ENCODE measurements at regions not wholly inside any gene's neighbourhood (a gene's known extent, or its start where the extent isn't known, plus 50 kb on each side); places are given as distances from the start of the nearest gene placed in this dataset.

- DNase-seq (ENCODE audit: low spot score): no peak
Measured at GRCh38 chr7:46989247-46989646, 592.7 kb downstream of the TNS3 start.

DNA sequence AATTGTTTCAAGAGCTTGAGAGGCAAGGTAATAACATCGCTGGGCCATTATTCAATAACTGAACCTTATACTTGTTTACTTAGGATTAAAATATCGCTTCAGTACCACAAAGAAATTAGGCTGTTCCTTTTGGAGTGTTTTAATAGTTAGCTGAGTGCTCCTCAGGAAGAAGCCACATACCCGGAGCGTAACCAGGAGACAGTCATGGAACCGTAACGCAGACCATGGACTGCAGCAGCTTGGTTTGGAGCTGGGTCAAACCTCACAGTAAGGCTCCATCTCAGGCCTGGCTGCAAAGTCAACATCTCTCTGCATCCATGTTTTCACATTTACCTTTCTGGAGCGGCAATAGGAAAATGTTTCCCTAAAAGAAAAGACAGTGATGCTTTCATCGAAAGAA is 599.0 kb downstream of the TNS3 start:
- no peak for DNase-seq (ENCODE audit: low spot score)

- DNase-seq (ENCODE audit: low spot score): no peak
Measured at GRCh38 chr7:46979439-46979838, 602.5 kb downstream of the TNS3 start.

DNA sequence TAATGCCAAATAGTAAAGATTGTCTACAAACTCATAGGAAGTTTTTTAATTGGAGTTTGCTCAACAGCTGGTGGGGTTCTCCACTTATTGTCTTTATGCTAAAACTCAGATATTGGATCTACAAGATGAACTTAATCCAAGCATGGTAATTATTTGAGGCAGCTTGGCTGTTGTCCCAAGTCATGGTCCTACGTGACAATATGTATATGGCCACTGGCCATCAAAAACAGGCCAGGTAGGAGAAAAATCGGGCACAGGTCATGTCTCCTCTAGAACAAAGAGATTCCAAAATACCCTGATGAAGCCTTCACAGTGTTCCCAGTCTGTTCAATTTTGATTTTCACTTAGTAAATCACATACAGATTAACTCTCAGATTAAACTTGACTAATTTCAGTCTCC is 606.4 kb downstream of the TNS3 start:
- DNase-seq (ENCODE audit: low spot score): no peak

DNA sequence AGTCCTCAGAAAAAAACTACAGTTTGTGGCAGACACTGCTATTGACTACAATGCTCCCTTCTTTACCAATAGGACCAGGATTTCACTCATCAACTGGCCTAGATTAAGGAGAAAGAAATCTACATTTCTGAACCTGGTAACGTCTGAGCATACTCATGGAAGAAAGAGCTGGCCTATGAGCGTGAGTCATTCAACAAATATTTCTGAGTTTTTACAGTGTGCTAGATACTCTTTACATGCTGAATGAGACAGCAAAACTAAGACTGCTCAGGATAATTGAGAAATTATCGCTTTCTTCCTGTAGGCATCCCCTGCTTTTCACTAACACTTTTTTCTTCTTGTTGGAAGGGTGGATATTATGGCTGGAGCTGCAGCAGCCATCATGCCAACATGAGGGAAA is 609.7 kb downstream of the TNS3 start:
- DNase-seq (ENCODE audit: low spot score): no peak

DNA sequence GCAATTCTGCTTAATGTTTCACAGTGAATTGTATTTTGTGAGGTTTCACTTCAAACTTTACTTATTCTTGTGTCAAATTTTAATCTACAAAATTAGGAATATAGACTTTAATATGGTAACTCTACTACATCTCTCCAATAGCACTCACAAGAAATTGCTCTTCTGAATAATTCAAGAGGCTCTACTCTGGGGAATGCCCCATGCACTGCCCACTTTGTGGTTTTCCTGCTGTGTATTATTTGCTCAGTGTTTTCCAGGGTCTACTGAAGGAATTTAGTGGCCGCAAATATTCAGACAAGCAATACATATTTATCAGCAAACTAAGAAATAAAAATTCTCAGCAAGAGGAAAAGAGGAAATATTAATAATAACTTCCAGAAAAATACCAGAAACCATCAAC is 611.4 kb downstream of the TNS3 start:
- no peak for DNase-seq (ENCODE audit: low spot score)

DNA sequence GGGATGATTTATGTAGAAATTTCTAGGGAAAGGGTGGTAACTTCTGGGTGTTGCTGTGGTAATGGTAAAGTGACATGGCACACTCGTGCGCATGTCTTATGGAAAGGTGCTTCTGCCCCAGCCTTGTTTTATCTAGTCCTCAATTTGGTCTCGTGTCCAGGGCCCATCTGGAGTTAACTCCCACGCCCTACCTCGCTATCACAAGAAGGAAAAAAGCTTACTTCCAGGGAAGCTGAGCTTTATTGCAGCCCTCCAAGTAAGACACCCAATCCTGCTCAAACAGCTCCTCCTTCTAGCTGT is 611.8 kb downstream of the TNS3 start:
- no peak for DNase-seq (ENCODE audit: low spot score)

GRCh38 chr7:46969303-46970130 is 612.4 kb downstream of the TNS3 start:
- no peak for DNase-seq (ENCODE audit: low spot score)

DNA sequence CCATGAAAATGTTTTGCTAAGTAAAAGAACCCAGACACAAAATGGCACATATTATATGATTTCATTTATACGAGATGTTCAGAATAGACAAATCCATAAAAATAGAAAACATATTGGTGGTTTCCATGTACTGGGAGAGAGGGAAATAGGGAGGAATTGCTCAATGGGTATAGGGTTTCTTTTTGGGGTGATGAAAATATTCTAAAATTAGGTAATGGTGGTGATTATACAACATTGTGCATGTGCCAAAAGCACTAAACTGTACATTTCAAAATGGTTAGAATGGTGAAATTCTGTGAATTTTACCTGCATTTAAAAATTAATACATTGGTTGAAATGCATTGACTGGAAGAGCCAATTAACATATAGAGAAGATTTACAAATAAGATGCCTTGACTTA is 613.9 kb downstream of the TNS3 start:
- DNase-seq (ENCODE audit: low spot score): no peak

- no peak for DNase-seq (ENCODE audit: low spot score)
Measured at GRCh38 chr7:46963719-46964118, 618.2 kb downstream of the TNS3 start.

DNA sequence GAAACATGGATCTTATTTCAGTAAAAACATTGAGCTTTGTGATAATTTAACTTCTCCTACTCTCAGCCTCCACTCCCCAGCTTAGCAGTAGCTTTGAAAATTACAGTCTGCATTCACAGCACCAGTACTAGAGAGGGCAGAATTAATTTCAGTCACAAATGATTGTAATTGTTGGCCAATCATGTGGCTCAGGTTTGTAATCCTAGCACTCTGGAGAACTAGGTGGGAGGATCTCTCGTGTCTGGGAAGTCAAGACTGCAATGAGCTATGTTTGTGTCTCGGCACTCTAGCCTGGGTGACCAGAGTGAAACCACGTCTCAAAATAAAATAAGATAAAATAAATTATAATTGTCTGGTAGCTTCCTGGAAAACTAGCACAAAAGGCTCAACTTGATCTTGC is 620.9 kb downstream of the TNS3 start:
- DNase-seq (ENCODE audit: low spot score): no peak

GRCh38 chr7:46957195-46957594 is 624.7 kb downstream of the TNS3 start:
- DNase-seq (ENCODE audit: low spot score): no peak

DNA sequence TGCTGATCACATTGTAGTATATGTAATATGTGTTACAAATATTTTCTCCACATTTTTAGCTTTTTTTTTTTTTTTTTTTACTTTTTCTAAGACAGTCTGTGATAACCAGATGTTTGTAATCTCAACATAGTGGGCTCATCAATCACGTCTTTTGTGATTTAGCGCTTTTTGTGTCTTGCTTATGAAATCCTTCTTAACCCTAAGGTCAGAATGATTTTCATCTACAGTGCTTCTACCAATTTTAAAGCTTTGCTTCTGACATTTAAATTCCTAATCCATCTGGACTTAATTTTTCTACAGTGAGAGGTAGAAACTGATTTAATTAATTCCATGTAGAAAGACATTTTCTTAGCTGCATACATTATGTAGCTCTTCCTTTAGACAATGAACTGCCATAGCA is 626.4 kb downstream of the TNS3 start:
- no peak for DNase-seq (ENCODE audit: low spot score)

- DNase-seq (ENCODE audit: low spot score): no peak
Measured at GRCh38 chr7:46954181-46954580, 627.7 kb downstream of the TNS3 start.

DNA sequence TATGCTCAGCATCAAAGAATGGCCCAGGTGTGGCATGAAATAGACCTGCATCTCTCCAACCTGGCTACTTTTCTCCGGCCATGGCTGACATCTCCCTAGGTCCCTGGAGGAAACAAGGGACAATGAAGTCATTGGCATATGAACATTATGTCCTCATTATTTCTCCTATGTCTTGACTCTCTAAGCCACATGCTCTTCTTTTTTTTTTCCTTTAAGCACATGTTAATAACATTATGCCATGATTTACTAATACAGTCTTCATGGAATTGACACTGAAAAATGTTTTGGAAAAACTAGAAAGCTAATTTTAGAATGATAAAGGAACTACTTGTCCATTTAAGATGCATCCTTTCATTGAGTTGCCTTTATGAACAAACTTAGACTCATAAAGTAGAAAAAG is 628.9 kb downstream of the TNS3 start:
- no peak for DNase-seq (ENCODE audit: low spot score)

DNA sequence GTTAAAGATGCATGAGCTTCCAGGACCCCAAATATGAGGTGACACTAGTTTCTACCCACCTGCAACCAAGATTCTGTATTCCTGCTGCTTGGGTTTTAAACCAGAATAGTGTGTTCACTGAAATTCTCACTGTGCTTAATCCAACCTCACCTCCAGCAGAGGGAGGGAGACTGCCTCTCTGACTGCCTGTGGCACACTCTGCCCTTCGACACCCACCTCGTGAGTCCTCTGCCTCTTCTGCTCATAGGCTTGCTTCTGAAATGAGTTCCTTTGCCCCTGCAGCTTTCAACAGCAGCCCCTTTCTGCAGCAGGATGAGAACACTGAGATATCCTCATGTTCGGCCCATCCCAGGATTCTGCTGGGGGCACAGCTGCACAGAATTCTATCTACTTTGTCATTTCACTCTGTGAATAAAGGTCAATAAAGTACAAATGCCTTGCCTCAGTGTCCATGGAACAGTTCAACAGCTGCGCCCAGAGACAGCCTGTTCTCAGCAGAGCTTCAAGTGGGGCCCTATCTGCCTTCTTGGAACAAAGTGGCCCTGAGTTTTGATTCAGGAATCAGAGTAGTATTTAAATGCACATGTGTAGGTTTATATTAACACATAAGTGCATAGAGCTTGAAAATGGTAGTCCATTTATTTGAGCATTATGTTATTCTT is 632.5 kb downstream of the TNS3 start:
- DNase-seq (ENCODE audit: low spot score): no peak

DNA sequence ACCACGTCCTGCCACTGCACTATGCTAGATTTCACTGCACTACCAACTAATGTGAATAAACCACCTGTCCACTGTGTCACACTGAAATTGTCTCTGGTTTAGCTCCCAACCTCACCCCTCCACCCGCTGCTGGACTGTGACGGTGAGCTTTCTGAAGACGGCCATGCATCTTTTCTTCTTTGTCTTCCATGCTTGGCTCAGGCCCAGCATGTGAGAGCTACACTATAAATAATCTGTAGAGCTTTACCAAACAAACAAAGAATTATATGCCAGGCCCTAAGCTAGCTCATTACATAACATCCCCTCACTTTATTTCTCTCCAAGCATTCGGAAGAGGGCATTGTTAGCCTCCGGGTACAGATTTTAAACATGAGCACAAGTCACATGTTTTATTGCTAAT is 633.2 kb downstream of the TNS3 start:
- no peak for DNase-seq (ENCODE audit: low spot score)

- DNase-seq (ENCODE audit: low spot score): no peak
Measured at GRCh38 chr7:46945328-46945727, 636.6 kb downstream of the TNS3 start.

- no peak for DNase-seq (ENCODE audit: low spot score)
Measured at GRCh38 chr7:46943996-46944395, 637.9 kb downstream of the TNS3 start.

DNA sequence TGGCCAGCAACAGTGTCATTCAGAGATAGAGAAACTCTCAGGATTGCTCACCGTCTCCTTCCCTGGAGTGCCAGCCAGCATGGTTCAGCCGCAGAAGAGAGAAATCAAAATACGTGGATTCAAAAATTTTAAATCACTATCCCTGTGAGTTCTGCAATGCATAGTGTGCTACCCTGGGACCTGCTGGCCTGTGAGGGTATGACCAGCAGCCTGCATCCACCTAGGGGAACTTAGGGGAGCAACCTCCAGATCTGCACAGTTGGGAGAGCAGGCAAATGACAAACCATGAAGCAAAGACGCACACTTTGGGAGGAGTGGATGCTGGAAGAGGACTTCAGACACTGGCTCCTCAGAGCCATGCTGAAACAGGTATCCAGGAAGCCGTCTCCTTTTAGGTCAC is 639.3 kb downstream of the TNS3 start:
- DNase-seq (ENCODE audit: low spot score): no peak

- no peak for DNase-seq (ENCODE audit: low spot score)
Measured at GRCh38 chr7:46940178-46940577, 641.7 kb downstream of the TNS3 start.

DNA sequence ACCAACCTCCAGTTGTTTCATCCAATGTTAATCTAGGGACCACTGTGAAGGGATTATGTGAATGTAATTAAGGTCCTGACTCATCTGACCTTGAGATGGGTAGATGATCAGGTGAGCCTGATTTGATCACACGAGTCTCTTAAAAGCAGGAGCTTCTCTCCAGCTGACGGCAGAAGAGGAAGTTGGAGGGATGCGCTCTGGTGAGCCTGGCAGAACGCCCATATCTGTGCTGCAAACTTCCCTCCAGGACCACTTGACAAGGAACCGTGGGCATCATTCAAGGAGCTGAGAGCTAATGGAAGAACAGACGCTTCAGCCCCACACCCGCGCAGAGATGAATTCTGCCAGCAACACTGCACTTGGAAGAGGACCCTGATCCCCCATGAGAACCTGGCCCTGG is 642.4 kb downstream of the TNS3 start:
- DNase-seq (ENCODE audit: low spot score): no peak

GRCh38 chr7:46939089-46939488 is 642.8 kb downstream of the TNS3 start:
- no peak for DNase-seq (ENCODE audit: low spot score)

- no peak for DNase-seq (ENCODE audit: low spot score)
Measured at GRCh38 chr7:46937826-46938225, 644.1 kb downstream of the TNS3 start.
